ENCODE measurements at regions not wholly inside any gene's neighbourhood (a gene's known extent, or its start where the extent isn't known, plus 50 kb on each side); places are given as distances from the start of the nearest gene placed in this dataset.

DNA sequence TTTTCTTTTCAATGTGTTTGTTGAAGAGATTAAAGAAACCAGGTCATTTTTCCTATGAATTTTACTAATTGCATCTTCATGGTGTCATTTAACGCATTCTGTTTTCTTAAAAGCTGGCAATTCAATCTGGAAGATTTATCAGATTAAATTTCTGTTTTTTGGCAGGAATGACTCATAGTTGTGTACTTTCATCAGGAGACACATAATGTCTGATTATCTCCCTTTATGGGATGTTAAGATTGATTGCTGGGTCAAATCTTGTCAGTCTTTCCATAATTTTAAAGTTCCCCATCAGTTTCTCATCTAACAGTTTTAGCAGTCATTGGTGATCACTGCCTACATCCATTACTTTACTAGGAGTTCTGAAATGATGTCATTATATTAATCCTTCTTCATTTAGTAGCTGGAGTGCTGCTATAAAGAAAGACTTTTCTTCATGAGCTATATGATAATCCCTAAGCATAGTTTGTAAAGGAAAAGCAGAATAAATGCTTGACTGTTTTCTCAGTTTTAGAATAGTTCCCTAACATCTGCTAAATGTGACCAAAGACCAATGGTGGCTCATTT lies 72.8 kb upstream of the MAP10 start:
- Histone ChIP-seq H3K9ac (replicated peaks in 1 of 4; ENCODE audit: extremely low read depth in 1 of 4, low read depth in 3 of 4, low read length in 3 of 4) (no peak overlapping the region), H3K4me2 (ENCODE audit: insufficient read depth in 1 of 2, low read depth in 2 of 2, low read length in 2 of 2) (no peak overlapping the region), H3K18ac (ENCODE audit: extremely low read depth, low read length) (no peak overlapping the region), H3K56ac (replicated peaks; ENCODE audit: insufficient read length, low read depth, low read length) (no peak overlapping the region), H2AK5ac (ENCODE audit: low read depth, low read length) (no peak overlapping the region), H2BK5ac (ENCODE audit: low read depth, low read length) (no peak overlapping the region), H3K36me3 (ENCODE audit: control insufficient read depth in 2 of 4, insufficient read depth in 4 of 4, low read length in 3 of 4) (no peaks in the 10 kb centered on the region), H2AFZ (ENCODE audit: low read length) (no peak overlapping the region), H2BK120ac (replicated peaks; ENCODE audit: low read depth, low read length) (no peak overlapping the region), H2BK15ac (ENCODE audit: low read length) (no peak overlapping the region), H3K9me3 (ENCODE audit: insufficient read depth in 2 of 2, low read depth in 1 of 2, low read length in 1 of 2) (no peaks in the 10 kb centered on the region), H4K8ac (ENCODE audit: extremely low read depth, insufficient read depth, low read length) (no peak overlapping the region), H3K27me3 (replicated peaks in 1 of 4; ENCODE audit: control insufficient read depth in 3 of 4, extremely low read depth in 1 of 4, insufficient read depth in 3 of 4, low read length in 3 of 4) (no peaks in the 10 kb centered on the region), H3K79me2 (ENCODE audit: control insufficient read depth in 1 of 2, insufficient read depth in 2 of 2, low read length in 2 of 2) (no peaks in the 10 kb centered on the region), H3K79me1 (ENCODE audit: low read depth, low read length) (no peaks in the 10 kb centered on the region), H3K27ac (ENCODE audit: low read depth, low read length) (no peak overlapping the region), H4K5ac (ENCODE audit: insufficient read length, low read depth, low read length) (no peak overlapping the region), H3K4me1 (replicated peaks in 1 of 4; ENCODE audit: control insufficient read depth in 3 of 4, insufficient read depth in 4 of 4, low read length in 3 of 4) (no peaks in the 10 kb centered on the region), H3K14ac (ENCODE audit: insufficient read length) (no peak overlapping the region), H4K20me1 (replicated peaks in 1 of 2; ENCODE audit: control insufficient read depth in 1 of 2, insufficient read depth in 2 of 2, low read length in 2 of 2) (no peaks in the 10 kb centered on the region), H4K91ac (replicated peaks; ENCODE audit: insufficient read length, low read length) (no peak overlapping the region), H3K23ac (ENCODE audit: insufficient read length) (no peak overlapping the region), H3K23me2 (ENCODE audit: low read depth, low read length) (no peaks in the 10 kb centered on the region), H2BK12ac (ENCODE audit: low read depth, low read length) (no peak overlapping the region), H3K4me3 (ENCODE audit: extremely low read depth in 1 of 4, insufficient read depth in 2 of 4, low read depth in 3 of 4, low read length in 4 of 4) (no peak overlapping the region), H3K4ac (replicated peaks; ENCODE audit: insufficient read length, low read depth, low read length) (no peak overlapping the region), H2BK20ac (ENCODE audit: low read length) (no peak overlapping the region)
- WGBS, 2 experiments (ENCODE audit: extremely low coverage in 1 of 2, insufficient coverage in 1 of 2, insufficient read length in 1 of 2, insufficient replicate concordance in 2 of 2, low coverage in 1 of 2, low lambda C conversion rate in 2 of 2, missing lambda C conversion rate in 1 of 2), result 93% methylated on average over 1 of the region's 1 CpG; no CpG with 5 or more reads in 1 of the 2 experiments
- DNase-seq (ENCODE audit: low read depth in 1 of 2, low spot score in 2 of 2) (no peak), FAIRE-seq (no peak)
- ChIA-PET POLR2A (ENCODE audit: partially characterized antibody) (no interaction called here), CTCF (ENCODE audit: partially characterized antibody) (no interaction called here)
- TF ChIP-seq EGR1 (IDR thresholded peaks at IDR 0.05; ENCODE audit: borderline replicate concordance, low read depth, low read length) (no peak), SP2 (IDR thresholded peaks at IDR 0.05; ENCODE audit: low read length) (no peak), RXRA (IDR thresholded peaks at IDR 0.05; ENCODE audit: insufficient read depth, low read depth, low read length) (no peak), JUN (IDR thresholded peaks at IDR 0.05; ENCODE audit: low read depth, low read length) (no peak), CTBP2 (IDR thresholded peaks at IDR 0.05; ENCODE audit: borderline replicate concordance, insufficient read depth, insufficient read length, low read length) (no peak), JUND (IDR thresholded peaks at IDR 0.05; ENCODE audit: low read length) (no peak), ASH2L (IDR thresholded peaks at IDR 0.05; ENCODE audit: low read length) (no peak)
- TF ChIP-seq, protein P1, sequence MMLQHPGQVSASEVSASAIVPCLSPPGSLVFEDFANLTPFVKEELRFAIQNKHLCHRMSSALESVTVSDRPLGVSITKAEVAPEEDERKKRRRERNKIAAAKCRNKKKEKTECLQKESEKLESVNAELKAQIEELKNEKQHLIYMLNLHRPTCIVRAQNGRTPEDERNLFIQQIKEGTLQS (IDR thresholded peaks at IDR 0.05; ENCODE audit: insufficient read depth, low read depth, low read length), result no peak

Measured in H1 (cell line).